GM12878 (cell line): ENCODE measurements at regions not wholly inside any gene's neighbourhood (a gene's known extent, or its start where the extent isn't known, plus 50 kb on each side); places are given as distances from the start of the nearest gene placed in this dataset.

ENCODE experiments used
- ATAC-seq: fragments of 200-7000 bp; cut with Tn5 transposase; 3 replicates; pipeline ENCODE4 v1.9.1; 2020; ENCODE audit warnings: mild to moderate bottlenecking, moderate library complexity
- BruUV-seq: library from RNA; stranded (reverse); fragments of 400-500 nt; replicated peaks from 2 replicates; lab custom pipeline; 2021; lab: Mats Ljungman, UMichigan
- CTCF ChIA-PET: fragments of 300-600 bp; sonication (Branson Sonifier 250); formaldehyde crosslinking; extraction: SDS; loops from one replicate; lab custom pipeline; 2021; ENCODE audit warnings: inconsistent platforms; lab: Yijun Ruan, JAX
- POLR2A ChIA-PET: fragments of 350-600 bp; formaldehyde crosslinking; extraction: SDS; loops from one replicate; lab custom pipeline; 2021; ENCODE audit warnings: inconsistent platforms; lab: Charles Lee
- RAD21 ChIA-PET: fragments of 300-600 bp; sonication (Branson Sonifier 250); formaldehyde crosslinking; loops from one replicate; lab custom pipeline; 2023; ENCODE audit warnings: antibody characterized with exemption; ENCODE audit not compliant: unreplicated experiment; lab: Charles Lee
- SMC1A ChIA-PET: fragments of 300-600 bp; sonication (Branson Sonifier 250); formaldehyde crosslinking; loops from one replicate; lab custom pipeline; 2023; ENCODE audit not compliant: unreplicated experiment, uncharacterized antibody; lab: Charles Lee
- DNase-seq: peaks from one replicate; pipeline ENCODE4 v3.0.0-alpha.2; 2011; ENCODE audit warnings: low read depth, low spot score
- FAIRE-seq: peaks from 3 replicates; lab custom pipeline; 2011; peaks lifted over from hg19 to GRCh38; lab: Jason Lieb, UNC
- H2AFZ ChIP-seq: 2 replicates; pipeline ENCODE4 v1.6.0; 2011; ENCODE audit warnings: low read depth, low read length, control low read depth; ENCODE audit not compliant: control insufficient read depth
- H3K27ac ChIP-seq: 2 replicates; pipeline ENCODE4 v1.5.1; 2011; ENCODE audit warnings: control low read depth; ENCODE audit not compliant: control insufficient read depth, insufficient read depth
- H3K27me3 ChIP-seq, 2 experiments: replicated peaks in 1 of 2; 2 replicates each; pipeline versions ENCODE4 v1.6.0 to v1.6.1; 2011; ENCODE audit warnings: low read length in 1 of 2; ENCODE audit not compliant: control insufficient read depth in 2 of 2, insufficient read depth in 2 of 2
- H3K36me3 ChIP-seq, 2 experiments: 2 replicates each; pipeline ENCODE4 v1.5.1; 2011; ENCODE audit warnings: low read length in 1 of 2; ENCODE audit not compliant: control insufficient read depth in 2 of 2, insufficient read depth in 2 of 2
- H3K4me1 ChIP-seq: 2 replicates; pipeline ENCODE4 v1.6.1; 2011; ENCODE audit warnings: mild to moderate bottlenecking, low read length, moderate library complexity, mixed read lengths; ENCODE audit not compliant: control insufficient read depth, insufficient read depth
- H3K4me2 ChIP-seq: 2 replicates; pipeline ENCODE4 v1.6.0; 2011; ENCODE audit warnings: control low read depth; ENCODE audit not compliant: control insufficient read depth, insufficient read depth
- H3K4me3 ChIP-seq: fragments of 200-600 bp; sonication (generic); 2 replicates; pipeline ENCODE4 v1.5.1; 2016
- H3K79me2 ChIP-seq: 2 replicates; pipeline ENCODE4 v1.6.0; 2011; ENCODE audit warnings: low read length; ENCODE audit not compliant: control insufficient read depth, insufficient read depth
- H3K9ac ChIP-seq: 2 replicates; pipeline ENCODE4 v1.8.0; 2011; ENCODE audit warnings: low read length, control low read depth, mixed read lengths; ENCODE audit not compliant: control insufficient read depth, insufficient read depth
- H3K9me3 ChIP-seq: replicated peaks from 3 replicates; pipeline ENCODE4 v1.5.1; 2011; ENCODE audit warnings: mild to moderate bottlenecking, low read length; ENCODE audit not compliant: control insufficient read depth, insufficient read depth
- H4K20me1 ChIP-seq: 2 replicates; pipeline ENCODE4 v1.6.0; 2011; ENCODE audit not compliant: control insufficient read depth, insufficient read depth
- FOXM1 ChIP-seq: IDR thresholded peaks from 2 replicates; pipeline ENCODE4 v1.6.1; 2012; ENCODE audit warnings: low read depth, mild to moderate bottlenecking, inconsistent platforms, low read length, moderate library complexity
- KLF5 ChIP-seq: fragments of 450-650 bp; IDR thresholded peaks from 2 replicates; pipeline ENCODE4 v1.6.1; 2014; ENCODE audit warnings: mild to moderate bottlenecking; ENCODE audit not compliant: partially characterized antibody
- MAX ChIP-seq: IDR thresholded peaks from 2 replicates; pipeline ENCODE4 v1.6.1; 2012; ENCODE audit warnings: low read depth, low read length, improper control_type of control experiment
- MEF2A ChIP-seq: IDR thresholded peaks from 2 replicates; pipeline ENCODE4 v1.6.1; 2011; ENCODE audit warnings: low read depth, mild to moderate bottlenecking, low read length, moderate library complexity; ENCODE audit not compliant: insufficient read depth
- MXI1 ChIP-seq: fragments of 150-350 bp; IDR thresholded peaks from 2 replicates; pipeline ENCODE4 v1.6.1; 2011; ENCODE audit warnings: low read depth, mild to moderate bottlenecking, inconsistent platforms, low read length, improper control_type of control experiment
- NR2F1 ChIP-seq: fragments of 450-650 bp; conservative IDR thresholded peaks from 2 replicates; pipeline ENCODE4 v1.6.1; 2017; ENCODE audit warnings: mild to moderate bottlenecking
- RB1 ChIP-seq: fragments of 450-650 bp; formaldehyde crosslinking; IDR thresholded peaks from 2 replicates; pipeline ENCODE4 v1.6.1; 2017; ENCODE audit warnings: mild to moderate bottlenecking, borderline replicate concordance
- REST ChIP-seq: IDR thresholded peaks from 2 replicates; pipeline ENCODE4 v1.6.1; 2012; ENCODE audit warnings: mild to moderate bottlenecking, low read depth, low read length
- RFX5 ChIP-seq: IDR thresholded peaks from 2 replicates; pipeline ENCODE4 v1.6.1; 2011; ENCODE audit warnings: low read depth, low read length, improper control_type of control experiment
- SMARCA5 ChIP-seq: fragments of 450-650 bp; IDR thresholded peaks from 2 replicates; pipeline ENCODE4 v1.6.1; 2017; ENCODE audit warnings: mild to moderate bottlenecking
- STAT3 ChIP-seq: IDR thresholded peaks from 2 replicates; pipeline ENCODE4 v1.6.1; 2011; ENCODE audit warnings: low read depth, low read length, improper control_type of control experiment
- SUZ12 ChIP-seq: fragments of 200-600 bp; sonication (generic); IDR thresholded peaks from one replicate; pipeline ENCODE4 v1.6.1; 2018; ENCODE audit warnings: antibody characterized with exemption, mild to moderate bottlenecking; ENCODE audit not compliant: unreplicated experiment
- TCF3 ChIP-seq: IDR thresholded peaks from 2 replicates; pipeline ENCODE4 v1.6.1; 2012; ENCODE audit warnings: low read depth, mild to moderate bottlenecking, low read length, borderline replicate concordance; ENCODE audit not compliant: insufficient read depth
- USF2 ChIP-seq: IDR thresholded peaks from 2 replicates; pipeline ENCODE4 v1.6.1; 2011; ENCODE audit warnings: low read depth, low read length, improper control_type of control experiment, borderline replicate concordance
- ZNF217 ChIP-seq: fragments of 450-650 bp; IDR thresholded peaks from 2 replicates; pipeline ENCODE4 v1.6.1; 2017; ENCODE audit warnings: antibody characterized with exemption, mild to moderate bottlenecking
- ZNF384 ChIP-seq: IDR thresholded peaks from 2 replicates; pipeline ENCODE4 v1.6.1; 2012; ENCODE audit warnings: low read depth, mild to moderate bottlenecking, low read length, improper control_type of control experiment, borderline replicate concordance
- WGBS: methylation state at CpG from one replicate; pipeline ENCODE4 v1.1.6; 2016; ENCODE audit warnings: low lambda C conversion rate; ENCODE audit not compliant: insufficient replicate concordance, insufficient coverage; ENCODE audit errors: missing lambda C conversion rate; 5-methylcytosine and 5-hydroxymethylcytosine counted together
- in situ Hi-C: fragments of 300-500 bp; cut with MboI; formaldehyde crosslinking; loops from 9 replicates; pipeline ENCODE4 v1.14.3; 2018; ENCODE audit warnings: mixed read lengths
- intact Hi-C: fragments of 100-400 bp; cut with micrococcal nuclease; formaldehyde crosslinking; loops from one replicate; pipeline ENCODE4 v1.14.2; 2022; ENCODE audit not compliant: unreplicated experiment

GRCh38 chr17:52647411-52647810, 488.9 kb upstream of the CA10 start:
- ChIA-PET POLR2A (no interaction called here), RAD21 (no interaction called here), SMC1A (no interaction called here), CTCF (no interaction called here)
- no peaks in the 10 kb centered on the region for H3K79me2 ChIP-seq
- no peaks in the 10 kb centered on the region for H3K4me1 ChIP-seq
- intact Hi-C loops = no loop called here
- no peak overlapping the region for H3K4me2 ChIP-seq
- H3K9ac ChIP-seq = no peak overlapping the region
- BruUV-seq = no TSS peak
- H3K27me3 ChIP-seq = no peaks in the 10 kb centered on the region
- in situ Hi-C loops = no loop called here
- 0% methylated on average over 1 of the region's 1 CpG for WGBS
- no peak for TF ChIP-seq RFX5
- no peak for TF ChIP-seq MXI1
- no peak for TF ChIP-seq FOXM1
- no peak for TF ChIP-seq SMARCA5
- TF ChIP-seq RB1 = no peak
- no peak for TF ChIP-seq NR2F1
- no peak for TF ChIP-seq ZNF384
- no peak for TF ChIP-seq MAX
- no peak for TF ChIP-seq MEF2A
- no peak for TF ChIP-seq TCF3
- TF ChIP-seq USF2 = no peak
- no peak for TF ChIP-seq SUZ12
- no peak for TF ChIP-seq KLF5
- no peak for TF ChIP-seq ZNF217
- no peak for TF ChIP-seq REST
- no peak for TF ChIP-seq STAT3
- no peaks in the 10 kb centered on the region for H4K20me1 ChIP-seq
- DNase-seq = no peak
- FAIRE-seq = no peak
- H3K4me3 ChIP-seq = no peak overlapping the region
- no peak overlapping the region for H3K27ac ChIP-seq
- H3K36me3 ChIP-seq = no peaks in the 10 kb centered on the region
- ATAC-seq = no peak
- no peak overlapping the region for H2AFZ ChIP-seq
- H3K9me3 ChIP-seq = no peaks in the 10 kb centered on the region
